Mesendoderm (in vitro differentiated cells): ENCODE measurements at regions not wholly inside any gene's neighbourhood (a gene's known extent, or its start where the extent isn't known, plus 50 kb on each side); places are given as distances from the start of the nearest gene placed in this dataset.

Experiments
- DNase-seq: peaks from one replicate; pipeline ENCODE4 v3.0.0; 2013
- H2AK5ac ChIP-seq: 2 replicates; pipeline ENCODE4 v1.6.1; 2013; ENCODE audit warnings: low read length, inconsistent platforms
- H2BK120ac ChIP-seq: 2 replicates; pipeline ENCODE4 v1.6.1; 2013; ENCODE audit warnings: low read depth, mild to moderate bottlenecking, low read length, moderate library complexity, mixed read lengths
- H2BK15ac ChIP-seq: replicated peaks from 2 replicates; pipeline ENCODE4 v1.6.1; 2013; ENCODE audit warnings: low read depth, mild to moderate bottlenecking, moderate library complexity
- H2BK5ac ChIP-seq: 2 replicates; pipeline ENCODE4 v1.6.1; 2013; ENCODE audit warnings: low read length, inconsistent platforms
- H3K18ac ChIP-seq: 2 replicates; pipeline ENCODE4 v1.6.1; 2013; ENCODE audit warnings: mild to moderate bottlenecking, low read length, mixed read lengths
- H3K23ac ChIP-seq: one replicate; pipeline ENCODE4 v1.6.1; 2013; ENCODE audit warnings: low read length
- H3K27ac ChIP-seq: 2 replicates; pipeline ENCODE4 v1.5.1; 2013; ENCODE audit warnings: low read depth, mild to moderate bottlenecking, inconsistent platforms, low read length, moderate library complexity
- H3K27me3 ChIP-seq: 2 replicates; pipeline ENCODE4 v1.6.1; 2013; ENCODE audit warnings: low read length, control low read depth, mild to moderate bottlenecking, inconsistent platforms; ENCODE audit not compliant: insufficient read depth, poor library complexity
- H3K36me3 ChIP-seq: 2 replicates; pipeline ENCODE4 v1.6.1; 2013; ENCODE audit warnings: low read length, inconsistent platforms; ENCODE audit not compliant: control insufficient read depth, insufficient read depth
- H3K4ac ChIP-seq: one replicate; pipeline ENCODE4 v1.6.1; 2013; ENCODE audit warnings: low read depth, mild to moderate bottlenecking, low read length, moderate library complexity
- H3K4me1 ChIP-seq: 2 replicates; pipeline ENCODE4 v1.6.1; 2013; ENCODE audit warnings: low read depth, low read length, inconsistent platforms; ENCODE audit not compliant: control insufficient read depth
- H3K4me2 ChIP-seq: 2 replicates; pipeline ENCODE4 v1.6.1; 2013; ENCODE audit warnings: low read length
- H3K4me3 ChIP-seq: 2 replicates; pipeline ENCODE4 v1.5.1; 2013; ENCODE audit warnings: mild to moderate bottlenecking, low read length
- H3K56ac ChIP-seq: one replicate; pipeline ENCODE4 v1.6.1; 2013; ENCODE audit warnings: low read length
- H3K79me1 ChIP-seq: 2 replicates; pipeline ENCODE4 v1.6.1; 2013; ENCODE audit warnings: low read length, inconsistent platforms
- H3K79me2 ChIP-seq: 2 replicates; pipeline ENCODE4 v1.6.1; 2013; ENCODE audit warnings: mild to moderate bottlenecking, low read length; ENCODE audit not compliant: control insufficient read depth, insufficient read depth
- H3K9ac ChIP-seq: 2 replicates; pipeline ENCODE4 v1.6.1; 2013; ENCODE audit warnings: low read length, inconsistent platforms
- H4K5ac ChIP-seq: one replicate; pipeline ENCODE4 v1.6.1; 2013; ENCODE audit warnings: low read length
- H4K8ac ChIP-seq: one replicate; pipeline ENCODE4 v1.6.1; 2013; ENCODE audit warnings: low read depth, mild to moderate bottlenecking, control low read depth, low read length, moderate library complexity
- WGBS: extraction: QIAGEN DNeasy Blood & Tissue Kit; methylation state at CpG from one replicate; pipeline ENCODE4 v1.1.7; 2013; ENCODE audit warnings: low lambda C conversion rate, missing lambda C conversion rate; ENCODE audit not compliant: insufficient coverage; ENCODE audit errors: extremely low coverage; 5-methylcytosine and 5-hydroxymethylcytosine counted together

DNA sequence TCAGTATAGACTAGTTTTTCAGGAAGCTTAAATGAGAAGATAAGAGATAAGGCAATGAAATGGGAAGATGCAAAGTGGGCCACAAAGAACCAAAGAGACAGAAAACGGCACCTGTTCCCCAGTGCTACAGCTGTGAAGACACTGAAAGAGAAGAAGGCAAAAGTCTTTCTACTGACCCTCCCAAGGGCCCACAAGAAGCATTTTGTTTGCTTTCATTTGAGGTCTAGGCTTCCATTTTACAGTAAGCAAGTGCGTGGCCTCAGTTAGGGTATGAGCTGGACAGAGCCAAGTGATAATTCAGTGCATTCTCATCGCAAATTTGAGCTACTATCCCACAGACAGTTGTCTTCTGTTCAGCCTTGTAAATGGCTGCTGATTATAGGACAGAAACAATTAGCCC lies 53.4 kb upstream of the STK17B start:
- H3K4me3 ChIP-seq, result no peak overlapping the region
- no peak overlapping the region for H2BK15ac ChIP-seq
- no peak overlapping the region for H3K4me2 ChIP-seq
- no peak for DNase-seq
- H3K56ac ChIP-seq, result no peak overlapping the region
- H3K36me3 ChIP-seq, result no peaks in the 10 kb centered on the region
- no peaks in the 10 kb centered on the region for H3K79me1 ChIP-seq
- no peaks in the 10 kb centered on the region for H3K27me3 ChIP-seq
- H3K9ac ChIP-seq, result no peak overlapping the region
- H3K79me2 ChIP-seq, result no peaks in the 10 kb centered on the region
- H2AK5ac ChIP-seq, result no peak overlapping the region
- no CpG with 5 or more reads among the region's 3 CpGs for WGBS
- no peaks in the 10 kb centered on the region for H3K4me1 ChIP-seq
- no peak overlapping the region for H4K8ac ChIP-seq
- no peak overlapping the region for H2BK120ac ChIP-seq
- no peak overlapping the region for H3K23ac ChIP-seq
- no peak overlapping the region for H3K27ac ChIP-seq
- H3K4ac ChIP-seq, result no peak overlapping the region
- no peak overlapping the region for H3K18ac ChIP-seq
- no peak overlapping the region for H4K5ac ChIP-seq
- H2BK5ac ChIP-seq, result no peak overlapping the region

GRCh38 chr2:196225213-196225612 lies 53.8 kb upstream of the STK17B start:
- Histone ChIP-seq H2BK5ac (no peak overlapping the region), H4K5ac (no peak overlapping the region), H3K79me1 (no peaks in the 10 kb centered on the region), H3K18ac (no peak overlapping the region), H3K9ac (no peak overlapping the region), H2BK15ac (no peak overlapping the region), H2BK120ac (no peak overlapping the region), H3K56ac (no peak overlapping the region), H3K4me1 (no peaks in the 10 kb centered on the region), H3K27me3 (no peaks in the 10 kb centered on the region), H3K4me3 (no peak overlapping the region), H3K27ac (no peak overlapping the region), H3K4me2 (no peak overlapping the region), H3K4ac (no peak overlapping the region), H3K23ac (no peak overlapping the region), H4K8ac (no peak overlapping the region), H3K79me2 (no peaks in the 10 kb centered on the region), H2AK5ac (no peak overlapping the region), H3K36me3 (no peaks in the 10 kb centered on the region)
- no peak for DNase-seq
- no CpG with 5 or more reads among the region's 1 CpG for WGBS

GRCh38 chr2:196226058-196226706 lies 54.8 kb upstream of the STK17B start:
- no peak overlapping the region for H3K4me3 ChIP-seq
- H4K5ac ChIP-seq, result no peak overlapping the region
- H2BK120ac ChIP-seq, result no peak overlapping the region
- no peak overlapping the region for H3K18ac ChIP-seq
- H3K4ac ChIP-seq, result no peak overlapping the region
- no peaks in the 10 kb centered on the region for H3K4me1 ChIP-seq
- H3K56ac ChIP-seq, result no peak overlapping the region
- no peaks in the 10 kb centered on the region for H3K27me3 ChIP-seq
- H3K36me3 ChIP-seq, result no peaks in the 10 kb centered on the region
- no peak overlapping the region for H3K4me2 ChIP-seq
- no peak overlapping the region for H4K8ac ChIP-seq
- no peaks in the 10 kb centered on the region for H3K79me2 ChIP-seq
- H3K27ac ChIP-seq, result no peak overlapping the region
- no peak overlapping the region for H3K23ac ChIP-seq
- H2BK15ac ChIP-seq, result no peak overlapping the region
- no peak for DNase-seq
- no peaks in the 10 kb centered on the region for H3K79me1 ChIP-seq
- no peak overlapping the region for H3K9ac ChIP-seq
- no peak overlapping the region for H2AK5ac ChIP-seq
- no peak overlapping the region for H2BK5ac ChIP-seq

DNA sequence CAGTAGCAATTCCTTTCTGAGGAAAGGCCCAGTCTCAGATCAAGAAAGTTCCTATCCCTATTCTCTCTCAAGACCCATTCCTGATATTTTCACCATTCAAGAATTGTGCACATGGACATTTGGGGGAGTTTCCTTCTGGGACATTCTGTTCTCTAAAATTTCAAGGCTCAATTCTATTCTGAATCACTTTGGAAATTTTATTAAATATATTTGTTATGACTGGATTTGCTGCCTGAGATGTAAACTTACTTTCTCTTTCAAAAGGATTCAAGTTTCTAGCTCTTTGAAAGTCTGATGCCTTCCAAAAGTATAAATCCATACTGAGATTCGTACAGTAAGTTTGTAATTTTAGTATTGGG lies 55.3 kb upstream of the STK17B start:
- Histone ChIP-seq H3K18ac (no peak overlapping the region), H3K4me1 (no peaks in the 10 kb centered on the region), H3K56ac (no peak overlapping the region), H3K4me2 (no peak overlapping the region), H2AK5ac (no peak overlapping the region), H3K27me3 (no peaks in the 10 kb centered on the region), H3K79me1 (no peaks in the 10 kb centered on the region), H3K9ac (no peak overlapping the region), H2BK15ac (no peak overlapping the region), H3K79me2 (no peaks in the 10 kb centered on the region), H2BK120ac (no peak overlapping the region), H3K36me3 (no peaks in the 10 kb centered on the region), H3K4ac (no peak overlapping the region), H3K4me3 (no peak overlapping the region), H3K27ac (no peak overlapping the region), H3K23ac (no peak overlapping the region), H4K8ac (no peak overlapping the region), H4K5ac (no peak overlapping the region), H2BK5ac (no peak overlapping the region)
- no peak for DNase-seq
- WGBS, result no CpG with 5 or more reads among the region's 1 CpG

DNA sequence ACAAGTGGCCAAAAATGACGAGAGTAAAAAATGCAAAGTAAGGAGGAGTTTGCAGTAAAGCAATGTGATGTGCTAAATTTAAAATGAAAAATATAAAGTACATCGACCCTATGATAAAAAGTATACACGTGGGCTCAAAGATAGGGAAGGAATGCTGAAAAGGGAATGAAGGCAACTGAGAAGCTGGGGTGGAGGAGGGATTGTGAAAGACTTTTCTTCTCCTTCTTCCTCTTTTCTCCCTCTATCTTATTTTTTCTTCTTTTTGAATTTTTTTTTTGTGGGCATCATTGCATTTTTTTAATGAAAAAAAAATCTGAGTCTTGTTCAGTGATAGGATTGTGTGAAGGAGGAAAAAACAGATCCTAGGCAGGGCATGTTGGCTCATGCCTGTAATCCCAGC lies 57.6 kb upstream of the STK17B start:
- no peaks in the 10 kb centered on the region for H3K79me1 ChIP-seq
- no peaks in the 10 kb centered on the region for H3K27me3 ChIP-seq

GRCh38 chr2:196230061-196230854 lies 58.9 kb upstream of the STK17B start:
- no peaks in the 10 kb centered on the region for H3K79me2 ChIP-seq
- WGBS, result no CpG with 5 or more reads among the region's 13 CpGs
- H3K23ac ChIP-seq, result no peak overlapping the region
- no peaks in the 10 kb centered on the region for H3K79me1 ChIP-seq
- no peak overlapping the region for H4K8ac ChIP-seq
- no peak overlapping the region for H2BK15ac ChIP-seq
- H3K4me3 ChIP-seq, result no peak overlapping the region
- no peak overlapping the region for H4K5ac ChIP-seq
- no peak overlapping the region for H3K27ac ChIP-seq
- no peaks in the 10 kb centered on the region for H3K4me1 ChIP-seq
- H3K56ac ChIP-seq, result no peak overlapping the region
- no peak overlapping the region for H2BK5ac ChIP-seq
- DNase-seq, result no peak
- H3K4me2 ChIP-seq, result no peak overlapping the region
- no peak overlapping the region for H3K9ac ChIP-seq
- no peak overlapping the region for H2BK120ac ChIP-seq
- H2AK5ac ChIP-seq, result no peak overlapping the region
- no peak overlapping the region for H3K4ac ChIP-seq
- H3K36me3 ChIP-seq, result no peaks in the 10 kb centered on the region
- no peaks in the 10 kb centered on the region for H3K27me3 ChIP-seq
- no peak overlapping the region for H3K18ac ChIP-seq

More for the DNA sequence above, 57.6 kb upstream of the STK17B start:
- no peaks in the 10 kb centered on the region for H3K79me2 ChIP-seq
- no peak overlapping the region for H3K56ac ChIP-seq
- H3K36me3 ChIP-seq, result no peaks in the 10 kb centered on the region
- H3K9ac ChIP-seq, result no peak overlapping the region
- H3K23ac ChIP-seq, result no peak overlapping the region
- no peak overlapping the region for H4K5ac ChIP-seq
- H3K18ac ChIP-seq, result no peak overlapping the region
- no peak overlapping the region for H3K4me2 ChIP-seq
- H3K4me1 ChIP-seq, result no peaks in the 10 kb centered on the region
- H2BK5ac ChIP-seq, result no peak overlapping the region
- WGBS, result no CpG with 5 or more reads among the region's 3 CpGs
- H2AK5ac ChIP-seq, result no peak overlapping the region
- DNase-seq, result no peak
- no peak overlapping the region for H3K4me3 ChIP-seq
- no peak overlapping the region for H2BK120ac ChIP-seq
- no peak overlapping the region for H3K27ac ChIP-seq
- no peak overlapping the region for H3K4ac ChIP-seq
- no peak overlapping the region for H2BK15ac ChIP-seq
- H4K8ac ChIP-seq, result no peak overlapping the region
